GM23338 (cell line): ENCODE measurements at regions not wholly inside any gene's neighbourhood (a gene's known extent, or its start where the extent isn't known, plus 50 kb on each side); places are given as distances from the start of the nearest gene placed in this dataset.

Experiments
- CREB1 ChIP-seq: fragments of 250-450 bp; sonication (Bioruptor Pico); IDR thresholded peaks from 2 replicates; pipeline ENCODE4 v1.5.0; 2020; ENCODE audit warnings: low read depth, mild to moderate bottlenecking, moderate library complexity
- EZH2 ChIP-seq: fragments of 200-600 bp; sonication (generic); IDR thresholded peaks from one replicate; pipeline ENCODE4 v1.8.0; 2017; ENCODE audit warnings: antibody characterized with exemption, mild to moderate bottlenecking, low read depth; ENCODE audit not compliant: unreplicated experiment
- EZH2phosphoT487 ChIP-seq: fragments of 200-600 bp; sonication (generic); IDR thresholded peaks from one replicate; pipeline ENCODE4 v1.8.1; 2018; ENCODE audit warnings: antibody characterized with exemption; ENCODE audit not compliant: unreplicated experiment
- JUNB ChIP-seq: IDR thresholded peaks from one replicate; pipeline ENCODE4 v1.6.1; 2016; ENCODE audit warnings: antibody characterized with exemption; ENCODE audit not compliant: unreplicated experiment
- NANOG ChIP-seq: IDR thresholded peaks from 2 replicates; pipeline ENCODE4 v1.6.1; 2016; ENCODE audit warnings: antibody characterized with exemption, borderline replicate concordance
- POLR2AphosphoS5 ChIP-seq: IDR thresholded peaks from 2 replicates; pipeline ENCODE4 v1.6.1; 2016; ENCODE audit warnings: antibody characterized with exemption, low read depth
- REST ChIP-seq: IDR thresholded peaks from one replicate; pipeline ENCODE4 v1.6.1; 2018; ENCODE audit warnings: antibody characterized with exemption; ENCODE audit not compliant: unreplicated experiment
- STAT1 ChIP-seq: IDR thresholded peaks from one replicate; pipeline ENCODE4 v1.6.1; 2016; ENCODE audit warnings: antibody characterized with exemption; ENCODE audit not compliant: unreplicated experiment
- ZNF114 ChIP-seq: fragments of 250-450 bp; sonication (Bioruptor Pico); IDR thresholded peaks from 2 replicates; pipeline ENCODE4 v1.5.0; 2020; ENCODE audit warnings: mild to moderate bottlenecking, moderate library complexity
- ZNF331 ChIP-seq: fragments of 250-450 bp; sonication (Bioruptor Pico); IDR thresholded peaks from 2 replicates; pipeline ENCODE4 v1.5.0; 2020; ENCODE audit warnings: low read depth, mild to moderate bottlenecking, moderate library complexity
- TF ChIP-seq, protein P1 (sequence below), 2 experiments: fragments of 200-600 bp in 1 of 2; sonication (generic) in 1 of 2; conservative IDR thresholded peaks; 2 replicates each; pipeline versions ENCODE4 v1.5.1 to v1.6.1; 2016 to 2017; ENCODE audit warnings: antibody characterized with exemption in 2 of 2, low read depth in 2 of 2, mild to moderate bottlenecking in 2 of 2, moderate library complexity in 1 of 2

DNA sequence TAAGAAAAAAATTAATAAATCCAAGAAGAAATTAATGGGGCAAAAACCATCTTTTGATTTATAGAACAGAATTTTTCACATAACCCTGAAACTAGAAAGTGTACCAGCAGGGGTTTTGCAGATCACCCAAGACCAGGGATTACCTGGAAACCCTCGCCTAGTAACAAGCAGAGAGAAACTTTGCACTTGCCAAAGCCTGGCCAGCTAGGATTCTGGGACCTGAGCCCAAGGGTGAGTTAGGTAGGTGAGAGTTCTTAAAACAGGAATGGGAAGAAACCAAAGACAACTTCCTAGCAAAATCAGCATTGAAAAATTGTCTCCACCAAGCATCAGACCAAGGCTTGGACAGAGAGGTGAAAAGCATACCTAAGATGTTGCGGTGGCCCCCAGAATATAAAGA lies 247.0 kb upstream of the NBEA start:
- TF ChIP-seq REST (no peak), POLR2AphosphoS5 (no peak), EZH2 (no peak), ZNF331 (CRISPR knock-in tag) (no peak), EZH2phosphoT487 (no peak), STAT1 (no peak), ZNF114 (no peak), JUNB (no peak), CREB1 (CRISPR knock-in tag) (no peak), NANOG (no peak)
- TF ChIP-seq, protein P1, sequence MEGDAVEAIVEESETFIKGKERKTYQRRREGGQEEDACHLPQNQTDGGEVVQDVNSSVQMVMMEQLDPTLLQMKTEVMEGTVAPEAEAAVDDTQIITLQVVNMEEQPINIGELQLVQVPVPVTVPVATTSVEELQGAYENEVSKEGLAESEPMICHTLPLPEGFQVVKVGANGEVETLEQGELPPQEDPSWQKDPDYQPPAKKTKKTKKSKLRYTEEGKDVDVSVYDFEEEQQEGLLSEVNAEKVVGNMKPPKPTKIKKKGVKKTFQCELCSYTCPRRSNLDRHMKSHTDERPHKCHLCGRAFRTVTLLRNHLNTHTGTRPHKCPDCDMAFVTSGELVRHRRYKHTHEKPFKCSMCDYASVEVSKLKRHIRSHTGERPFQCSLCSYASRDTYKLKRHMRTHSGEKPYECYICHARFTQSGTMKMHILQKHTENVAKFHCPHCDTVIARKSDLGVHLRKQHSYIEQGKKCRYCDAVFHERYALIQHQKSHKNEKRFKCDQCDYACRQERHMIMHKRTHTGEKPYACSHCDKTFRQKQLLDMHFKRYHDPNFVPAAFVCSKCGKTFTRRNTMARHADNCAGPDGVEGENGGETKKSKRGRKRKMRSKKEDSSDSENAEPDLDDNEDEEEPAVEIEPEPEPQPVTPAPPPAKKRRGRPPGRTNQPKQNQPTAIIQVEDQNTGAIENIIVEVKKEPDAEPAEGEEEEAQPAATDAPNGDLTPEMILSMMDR (conservative IDR thresholded peaks at IDR 0.05; ENCODE audit: low read depth in 2 of 2), result no peak
